PC-9 (cell line): ENCODE measurements at regions not wholly inside any gene's neighbourhood (a gene's known extent, or its start where the extent isn't known, plus 50 kb on each side); places are given as distances from the start of the nearest gene placed in this dataset.

Source experiments
- BruUV-seq: library from RNA; stranded (reverse); fragments of 400-500 nt; replicated peaks from 2 replicates; lab custom pipeline; 2021; lab: Mats Ljungman, UMichigan
- CTCF ChIA-PET: fragments of 300-600 bp; sonication (Branson Sonifier 250); formaldehyde crosslinking; loops from one replicate; lab custom pipeline; 2022; ENCODE audit warnings: antibody characterized with exemption; lab: Charles Lee
- POLR2A ChIA-PET: fragments of 300-600 bp; sonication (Branson Sonifier 250); formaldehyde crosslinking; loops from one replicate; lab custom pipeline; 2022; ENCODE audit warnings: antibody characterized with exemption; ENCODE audit not compliant: unreplicated experiment; lab: Charles Lee
- DNase-seq, 2 experiments: peaks; one replicate each; pipeline versions ENCODE4 v3.0.0 to v3.0.0-alpha.2; 2015 to 2022; ENCODE audit warnings: mixed read lengths in 1 of 2
- H2AFZ ChIP-seq: fragments of 200-600 bp; sonication (generic); 2 replicates; pipeline ENCODE4 v1.8.1; 2017; ENCODE audit warnings: antibody characterized with exemption
- H3F3A ChIP-seq: fragments of 200-600 bp; sonication (generic); 2 replicates; pipeline ENCODE4 v1.8.1; 2017; ENCODE audit warnings: antibody characterized with exemption, mild to moderate bottlenecking, low read depth; ENCODE audit not compliant: insufficient read depth
- H3K27ac ChIP-seq: fragments of 200-600 bp; sonication (generic); 2 replicates; pipeline ENCODE4 v1.6.1; 2016; ENCODE audit warnings: mixed run types
- H3K27me3 ChIP-seq: fragments of 200-600 bp; sonication (generic); 2 replicates; pipeline ENCODE4 v1.6.1; 2016; ENCODE audit warnings: low read depth, mixed run types; ENCODE audit not compliant: insufficient read depth
- H3K36me3 ChIP-seq: fragments of 200-600 bp; sonication (generic); 2 replicates; pipeline ENCODE4 v1.6.1; 2016; ENCODE audit warnings: low read depth, mixed run types
- H3K4me1 ChIP-seq: fragments of 200-600 bp; sonication (generic); replicated peaks from 2 replicates; pipeline ENCODE4 v1.6.1; 2016; ENCODE audit warnings: mixed run types; ENCODE audit not compliant: insufficient read depth
- H3K4me2 ChIP-seq: fragments of 200-600 bp; sonication (generic); 2 replicates; pipeline ENCODE4 v1.6.1; 2017; ENCODE audit warnings: mixed run types
- H3K4me3 ChIP-seq: fragments of 200-600 bp; sonication (generic); 2 replicates; pipeline ENCODE4 v1.6.1; 2016; ENCODE audit warnings: mixed run types
- H3K79me2 ChIP-seq: fragments of 200-600 bp; sonication (generic); 2 replicates; pipeline ENCODE4 v1.6.1; 2017; ENCODE audit warnings: low read depth, mixed run types
- H3K9me2 ChIP-seq: fragments of 200-600 bp; sonication (generic); 2 replicates; pipeline ENCODE4 v1.8.1; 2017; ENCODE audit warnings: mild to moderate bottlenecking; ENCODE audit not compliant: insufficient read depth
- H3K9me3 ChIP-seq: fragments of 200-600 bp; sonication (generic); 2 replicates; pipeline ENCODE4 v1.8.1; 2016; ENCODE audit warnings: low read depth; ENCODE audit not compliant: insufficient read depth
- H4K20me1 ChIP-seq: fragments of 200-600 bp; sonication (generic); 2 replicates; pipeline ENCODE4 v1.8.1; 2017; ENCODE audit not compliant: insufficient read depth
- CTCF ChIP-seq: fragments of 200-600 bp; sonication (generic); conservative IDR thresholded peaks from 2 replicates; pipeline ENCODE4 v1.6.1; 2017; ENCODE audit warnings: mixed run types, antibody characterized with exemption, mild to moderate bottlenecking, moderate library complexity
- EZH2 ChIP-seq: fragments of 200-600 bp; sonication (generic); IDR thresholded peaks from 2 replicates; pipeline ENCODE4 v1.8.0; 2017; ENCODE audit warnings: antibody characterized with exemption, low read depth
- intact Hi-C: fragments of 100-400 bp; cut with micrococcal nuclease; formaldehyde crosslinking; loops from one replicate; pipeline ENCODE4 v1.10.0; 2022; ENCODE audit not compliant: unreplicated experiment

DNA sequence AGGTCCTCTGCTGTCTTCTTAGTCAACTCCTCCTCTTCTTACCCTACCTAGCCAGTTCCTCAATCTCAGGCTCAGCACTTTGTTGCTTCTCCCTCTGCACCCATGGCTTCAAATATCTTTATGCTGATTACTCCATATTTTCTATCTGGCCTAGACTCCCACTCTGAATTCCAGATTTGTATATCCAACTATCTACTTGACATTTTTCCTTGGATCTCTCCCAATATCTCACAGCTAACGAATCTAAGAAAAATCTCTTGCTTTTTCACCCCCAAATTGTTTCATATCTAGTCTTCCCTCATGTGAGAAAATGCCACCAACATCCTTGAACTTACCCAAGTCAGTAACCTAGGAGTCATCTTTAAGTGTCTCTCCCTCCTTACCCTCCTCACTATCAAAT is 176.4 kb upstream of the ERCC4 start:
- TF ChIP-seq CTCF (no peak), EZH2 (no peak)
- no TSS peak for BruUV-seq
- Histone ChIP-seq H2AFZ (no peak overlapping the region), H4K20me1 (no peaks in the 10 kb centered on the region), H3K4me1 (no peaks in the 10 kb centered on the region), H3K9me2 (no peaks in the 10 kb centered on the region), H3K4me2 (no peak overlapping the region), H3F3A (no peaks in the 10 kb centered on the region), H3K4me3 (no peak overlapping the region), H3K27ac (no peak overlapping the region), H3K9me3 (no peaks in the 10 kb centered on the region), H3K79me2 (no peaks in the 10 kb centered on the region), H3K27me3 (peaks cover 52% of the 10 kb centered on the region), H3K36me3 (no peaks in the 10 kb centered on the region)
- ChIA-PET CTCF (no interaction called here), POLR2A (no interaction called here)
- DNase-seq: no peak
- intact Hi-C loops: no loop called here

DNA sequence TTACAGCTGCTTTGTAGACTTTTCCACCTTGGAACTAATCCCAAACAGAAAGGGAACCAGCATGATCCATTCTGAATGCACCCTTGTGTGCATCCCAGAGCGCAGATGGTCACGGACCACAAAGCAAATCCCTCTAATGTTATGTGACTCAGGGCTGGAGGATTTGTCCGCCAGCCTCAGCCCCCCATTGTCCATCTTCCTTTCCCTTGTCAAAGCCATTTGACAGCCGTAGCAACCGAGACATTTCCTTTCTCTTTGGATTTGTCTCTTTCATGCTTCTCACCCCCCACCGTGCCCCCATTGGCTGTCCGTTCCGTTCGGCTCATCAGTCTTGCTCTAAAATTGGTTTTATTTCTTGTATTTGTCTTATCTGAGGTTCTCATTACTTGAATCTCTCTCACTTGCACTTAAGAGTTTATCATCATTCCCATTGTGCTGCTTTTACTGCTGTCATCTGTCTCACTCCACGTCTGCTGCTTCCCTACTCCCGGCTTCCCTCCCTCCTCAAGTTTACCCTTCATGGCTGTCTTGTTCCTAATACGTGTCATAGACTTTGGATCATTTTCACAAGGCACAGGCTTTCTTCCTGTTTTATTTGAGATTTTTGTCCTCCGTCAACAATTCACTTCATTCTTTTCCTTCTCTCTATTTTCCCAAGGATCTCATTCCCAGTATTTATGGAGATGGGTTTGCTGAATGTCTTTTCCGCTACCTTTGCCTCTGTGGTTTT is 163.4 kb upstream of the ERCC4 start:
- BruUV-seq: no TSS peak
- intact Hi-C loops: no loop called here
- POLR2A ChIA-PET: interaction anchor here (0.8 kb wide), 1 partner anchor 38 kb away, joined by 4 read pairs; no protein-coding TSS in a partner anchor
- Histone ChIP-seq H3K36me3 (no peaks in the 10 kb centered on the region), H3K27ac (no peak overlapping the region), H3K9me2 (no peaks in the 10 kb centered on the region), H3F3A (no peaks in the 10 kb centered on the region), H3K79me2 (no peaks in the 10 kb centered on the region), H3K27me3 (peaks cover 92% of the 10 kb centered on the region), H2AFZ (no peak overlapping the region), H3K4me2 (no peak overlapping the region), H3K9me3 (no peaks in the 10 kb centered on the region), H3K4me1 (no peaks in the 10 kb centered on the region), H3K4me3 (no peak overlapping the region), H4K20me1 (no peaks in the 10 kb centered on the region)
- CTCF ChIA-PET: no interaction called here
- TF ChIP-seq CTCF: no peak
- no peak for TF ChIP-seq EZH2
- DNase-seq: no peak

DNA sequence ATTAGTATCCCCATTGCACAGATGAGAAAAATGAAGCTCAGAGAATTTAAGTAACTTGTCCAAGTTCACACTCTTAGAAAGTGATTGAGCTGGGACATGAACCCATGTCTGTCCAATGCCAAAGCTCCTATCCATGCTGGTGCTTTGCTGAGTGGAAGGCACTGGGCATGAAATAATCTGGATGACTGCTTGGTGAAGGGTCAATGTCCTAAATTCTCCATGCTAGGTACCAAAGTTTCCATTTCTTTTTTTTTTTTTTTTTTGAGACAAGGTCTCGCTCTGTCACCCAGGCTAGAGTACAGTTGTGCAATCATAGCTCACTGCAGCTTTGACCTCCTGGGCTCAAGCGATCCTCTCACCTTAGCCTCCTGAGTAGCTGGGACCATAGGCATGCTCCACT is 153.6 kb upstream of the ERCC4 start:
- H3K27ac ChIP-seq: no peak overlapping the region
- CTCF ChIA-PET: no interaction called here

More for the DNA sequence above, 153.6 kb upstream of the ERCC4 start:
- H3F3A ChIP-seq: no peaks in the 10 kb centered on the region
- BruUV-seq: no TSS peak
- no peak for TF ChIP-seq EZH2
- TF ChIP-seq CTCF: no peak
- H4K20me1 ChIP-seq: 0 out of 2 replicates have a peak, but pooled peaks cover 4% of the 10 kb centered on the region
- H3K27me3 ChIP-seq: peaks cover 73% of the 10 kb centered on the region
- no peak overlapping the region for H3K4me2 ChIP-seq
- no peaks in the 10 kb centered on the region for H3K4me1 ChIP-seq
- no peaks in the 10 kb centered on the region for H3K9me3 ChIP-seq
- intact Hi-C loops: loop anchor here (5.0 kb wide), 1 partner anchor 869 kb away; no protein-coding TSS in a partner anchor
- H3K9me2 ChIP-seq: no peaks in the 10 kb centered on the region
- no peaks in the 10 kb centered on the region for H3K36me3 ChIP-seq
- no peaks in the 10 kb centered on the region for H3K79me2 ChIP-seq
- H3K4me3 ChIP-seq: no peak overlapping the region
- no peak overlapping the region for H2AFZ ChIP-seq
- POLR2A ChIA-PET: no interaction called here
- no peak for DNase-seq
